ENCODE measurements at regions not wholly inside any gene's neighbourhood (a gene's known extent, or its start where the extent isn't known, plus 50 kb on each side); places are given as distances from the start of the nearest gene placed in this dataset.

- DNase-seq (ENCODE audit: low read depth, low spot score) = no peak
- POLR2A ChIA-PET = interaction anchor here (0.7 kb wide), 1 partner anchor 236 kb away, joined by 3 read pairs; no protein-coding TSS in a partner anchor
- Histone ChIP-seq H3K4me3 (ENCODE audit: low read depth, low read length) (no peak overlapping the region), H3K27me3 (ENCODE audit: control insufficient read depth, insufficient read depth, low read length) (no peaks in the 10 kb centered on the region), H3K9me3 (ENCODE audit: control insufficient read depth, insufficient read depth, low read length) (no peaks in the 10 kb centered on the region; the same call in 1 of the 2 replicates), H3K27ac (ENCODE audit: low read depth, low read length) (no peak overlapping the region)
- no peak for TF ChIP-seq CTCF (IDR thresholded peaks at IDR 0.05; ENCODE audit: low read depth, low read length)
- CTCF ChIA-PET = no interaction called here
These were observed 89.9 kb upstream of the TBL1XR1 start for GRCh38 chr3:177287231-177287630.

GRCh38 chr3:177290633-177291032 lies 93.4 kb upstream of the TBL1XR1 start:
- no peak for TF ChIP-seq CTCF (IDR thresholded peaks at IDR 0.05; ENCODE audit: low read depth, low read length)
- ChIA-PET POLR2A (no interaction called here), CTCF (no interaction called here)
- no peak overlapping the region for H3K27ac ChIP-seq (ENCODE audit: low read depth, low read length)
- no peaks in the 10 kb centered on the region; the same call in 1 of the 2 replicates for H3K9me3 ChIP-seq (ENCODE audit: control insufficient read depth, insufficient read depth, low read length)
- no peak for DNase-seq (ENCODE audit: low read depth, low spot score)
- no peak overlapping the region for H3K4me3 ChIP-seq (ENCODE audit: low read depth, low read length)
- no peaks in the 10 kb centered on the region for H3K27me3 ChIP-seq (ENCODE audit: control insufficient read depth, insufficient read depth, low read length)

- Histone ChIP-seq H3K27me3 (ENCODE audit: control insufficient read depth, insufficient read depth, low read length) (no peaks in the 10 kb centered on the region), H3K9me3 (ENCODE audit: control insufficient read depth, insufficient read depth, low read length) (no peaks in the 10 kb centered on the region), H3K27ac (ENCODE audit: low read depth, low read length) (no peak overlapping the region), H3K4me3 (ENCODE audit: low read depth, low read length) (no peak overlapping the region)
- DNase-seq (ENCODE audit: low read depth, low spot score) = no peak
- ChIA-PET POLR2A (no interaction called here), CTCF (no interaction called here)
- no peak for TF ChIP-seq CTCF (IDR thresholded peaks at IDR 0.05; ENCODE audit: low read depth, low read length)
These were observed 96.9 kb upstream of the TBL1XR1 start for GRCh38 chr3:177294221-177294620.

- CTCF ChIA-PET = no interaction called here
- Histone ChIP-seq H3K27ac (ENCODE audit: low read depth, low read length) (no peak overlapping the region), H3K4me3 (ENCODE audit: low read depth, low read length) (no peak overlapping the region), H3K27me3 (ENCODE audit: control insufficient read depth, insufficient read depth, low read length) (no peaks in the 10 kb centered on the region), H3K9me3 (ENCODE audit: control insufficient read depth, insufficient read depth, low read length) (no peaks in the 10 kb centered on the region)
- POLR2A ChIA-PET = no interaction called here
- no peak for TF ChIP-seq CTCF (IDR thresholded peaks at IDR 0.05; ENCODE audit: low read depth, low read length)
- DNase-seq (ENCODE audit: low read depth, low spot score) = no peak
These were observed 97.8 kb upstream of the TBL1XR1 start for GRCh38 chr3:177295116-177295515.

GRCh38 chr3:177299250-177299649 lies 102.0 kb upstream of the TBL1XR1 start:
- DNase-seq (ENCODE audit: low read depth, low spot score) = no peak
- Histone ChIP-seq H3K27ac (ENCODE audit: low read depth, low read length) (no peak overlapping the region), H3K27me3 (ENCODE audit: control insufficient read depth, insufficient read depth, low read length) (no peaks in the 10 kb centered on the region), H3K4me3 (ENCODE audit: low read depth, low read length) (no peak overlapping the region), H3K9me3 (ENCODE audit: control insufficient read depth, insufficient read depth, low read length) (no peaks in the 10 kb centered on the region)
- POLR2A ChIA-PET = no interaction called here
- CTCF ChIA-PET = no interaction called here
- TF ChIP-seq CTCF (IDR thresholded peaks at IDR 0.05; ENCODE audit: low read depth, low read length) = no peak
